NCI-H69 (cell line): ENCODE measurements at regions not wholly inside any gene's neighbourhood (a gene's known extent, or its start where the extent isn't known, plus 50 kb on each side); places are given as distances from the start of the nearest gene placed in this dataset.

Experiments
- DNase-seq: peaks from one replicate; lab custom pipeline; 2025; lab: John Stamatoyannopoulos, UW

- DNase-seq: no peak
Observed at GRCh38 chr2:181305301-181306123, 151.7 kb upstream of the ITGA4 start.

- DNase-seq: no peak
Observed at GRCh38 chr2:181306785-181307184, 150.4 kb upstream of the ITGA4 start.

GRCh38 chr2:181307203-181307991 is 149.8 kb upstream of the ITGA4 start:
- no peak for DNase-seq

- DNase-seq: no peak
Observed at GRCh38 chr2:181308766-181309515, 148.2 kb upstream of the ITGA4 start.

- DNase-seq: no peak
Observed at GRCh38 chr2:181309586-181309985, 147.6 kb upstream of the ITGA4 start.

- DNase-seq: no peak
Observed at GRCh38 chr2:181310967-181311366, 146.2 kb upstream of the ITGA4 start.

- no peak for DNase-seq
Observed at GRCh38 chr2:181311837-181312236, 145.3 kb upstream of the ITGA4 start.

- no peak for DNase-seq
Observed at GRCh38 chr2:181312515-181312927, 144.7 kb upstream of the ITGA4 start.

GRCh38 chr2:181313845-181314244 is 143.3 kb upstream of the ITGA4 start:
- DNase-seq: no peak

- peak; percentile 28 for DNase-seq
Observed at GRCh38 chr2:181314551-181314950, 142.6 kb upstream of the ITGA4 start.

GRCh38 chr2:181317511-181317910 is 139.7 kb upstream of the ITGA4 start:
- DNase-seq: no peak

- DNase-seq: no peak
Observed at GRCh38 chr2:181318504-181319280, 138.5 kb upstream of the ITGA4 start.

- DNase-seq: no peak
Observed at GRCh38 chr2:181319286-181319685, 137.9 kb upstream of the ITGA4 start.

- DNase-seq: no peak
Observed at GRCh38 chr2:181320638-181321037, 136.5 kb upstream of the ITGA4 start.

GRCh38 chr2:181324912-181325311 is 132.3 kb upstream of the ITGA4 start:
- no peak for DNase-seq

- DNase-seq: no peak
Observed at GRCh38 chr2:181326661-181327060, 130.5 kb upstream of the ITGA4 start.

- DNase-seq: no peak
Observed at GRCh38 chr2:181330286-181330685, 126.9 kb upstream of the ITGA4 start.

GRCh38 chr2:181332044-181332605 is 125.1 kb upstream of the ITGA4 start:
- no peak for DNase-seq

- DNase-seq: no peak
Observed at GRCh38 chr2:181334158-181334826, 122.9 kb upstream of the ITGA4 start.

GRCh38 chr2:181340891-181341290 is 116.3 kb upstream of the ITGA4 start:
- no peak for DNase-seq
